ENCODE measurements at regions not wholly inside any gene's neighbourhood (a gene's known extent, or its start where the extent isn't known, plus 50 kb on each side); places are given as distances from the start of the nearest gene placed in this dataset.
A peak's percentile ranks its signal among the peaks of the same experiment; 100 is the strongest.
"Not testable (repeated sequence)": the region's sequence is repeated elsewhere in the genome, so short reads cannot be mapped to it uniquely, and the experiment has no call there.

DNA sequence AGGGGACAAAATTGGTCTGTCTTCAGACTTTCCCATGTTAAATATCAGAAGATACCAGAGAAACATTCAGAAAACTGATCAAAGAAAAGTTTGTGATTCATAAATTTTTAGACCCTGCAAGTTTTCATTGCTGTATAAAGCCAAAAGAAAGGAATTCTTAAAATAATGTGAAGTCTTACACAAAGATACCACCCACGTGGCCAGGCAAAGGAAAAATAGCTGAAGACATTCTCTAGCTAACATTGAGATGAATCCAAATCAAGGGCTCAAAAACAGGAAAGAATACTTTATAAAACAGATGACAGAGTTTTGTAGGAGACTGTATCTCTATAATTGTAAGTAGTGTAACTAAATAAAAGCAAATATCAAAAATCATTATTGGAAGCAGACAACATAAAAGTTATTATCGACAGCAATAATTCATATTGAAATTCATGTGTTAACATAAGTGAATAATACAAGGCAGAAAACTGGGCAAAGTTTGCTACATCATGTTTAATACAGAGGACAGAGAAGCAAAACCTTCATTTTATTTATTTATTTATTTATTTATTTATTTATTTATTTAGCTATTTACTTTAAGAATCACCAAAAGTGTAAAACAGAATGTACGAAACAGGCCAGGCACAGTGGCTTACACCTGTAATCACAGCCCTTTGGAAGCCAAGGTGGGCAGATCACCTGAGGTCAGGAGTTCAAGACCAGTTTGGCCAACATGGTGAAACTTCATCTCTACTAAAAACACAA, 204.6 kb upstream of the SLIT2 start:
- no peak for DNase-seq (ENCODE audit: low read depth)

DNA sequence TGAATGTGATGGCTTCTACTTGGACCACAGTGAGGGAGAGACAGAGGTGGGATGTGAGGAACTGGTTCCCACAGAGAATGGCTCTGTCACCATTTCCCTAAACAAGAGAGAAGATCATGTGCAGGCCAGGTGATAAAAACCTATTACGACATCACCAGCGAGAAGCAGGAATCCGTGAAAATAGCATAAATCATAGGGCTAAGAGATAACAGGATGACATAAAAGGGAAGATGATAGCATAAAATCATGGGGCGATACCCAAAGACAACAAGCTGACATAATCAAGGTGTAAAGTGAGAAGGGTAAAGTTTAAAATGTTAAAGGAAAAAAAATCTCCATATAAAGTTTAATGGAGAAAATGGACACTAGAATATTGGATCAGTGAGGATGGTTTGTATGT, 205.5 kb upstream of the SLIT2 start:
- DNase-seq (ENCODE audit: low read depth) = no peak

DNA sequence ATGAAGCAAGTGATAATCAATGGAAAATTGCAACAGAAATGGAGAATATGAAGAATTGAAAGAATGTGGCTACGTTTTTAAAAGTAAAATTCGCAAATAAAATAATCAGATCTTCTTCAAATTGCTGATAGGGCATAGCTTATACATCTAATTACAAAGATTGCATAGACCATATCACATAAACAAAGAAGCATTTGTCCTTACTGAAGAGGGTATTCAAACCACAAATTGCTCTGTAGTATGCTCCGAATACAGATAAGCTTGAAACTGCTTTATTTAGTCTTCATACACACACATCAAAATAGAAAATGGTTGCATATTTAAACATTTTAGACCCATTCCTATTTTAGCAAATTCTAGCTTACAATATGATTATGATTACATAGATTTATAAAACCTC, 206.7 kb upstream of the SLIT2 start:
- no peak for DNase-seq (ENCODE audit: low read depth)

DNA sequence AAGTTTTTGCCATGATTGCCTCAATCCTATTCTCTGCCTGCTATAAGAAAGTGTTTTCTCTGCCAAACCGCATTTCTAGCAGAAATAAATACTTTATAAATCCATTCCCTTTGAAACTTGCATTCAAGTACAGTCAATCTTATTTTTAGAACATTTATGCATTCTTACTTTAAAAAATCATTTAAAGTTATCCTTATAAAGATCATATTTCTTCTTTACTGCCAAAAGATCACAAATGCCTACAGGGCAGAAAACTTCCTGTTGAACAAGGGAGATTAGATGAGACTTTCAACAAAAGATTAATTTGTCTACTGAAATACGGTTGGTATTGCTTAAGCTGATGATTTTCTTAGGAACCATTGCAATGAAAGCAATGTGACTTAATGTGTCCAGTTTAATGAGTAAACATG, 207.2 kb upstream of the SLIT2 start:
- DNase-seq (ENCODE audit: low read depth) = peak; percentile 5

DNA sequence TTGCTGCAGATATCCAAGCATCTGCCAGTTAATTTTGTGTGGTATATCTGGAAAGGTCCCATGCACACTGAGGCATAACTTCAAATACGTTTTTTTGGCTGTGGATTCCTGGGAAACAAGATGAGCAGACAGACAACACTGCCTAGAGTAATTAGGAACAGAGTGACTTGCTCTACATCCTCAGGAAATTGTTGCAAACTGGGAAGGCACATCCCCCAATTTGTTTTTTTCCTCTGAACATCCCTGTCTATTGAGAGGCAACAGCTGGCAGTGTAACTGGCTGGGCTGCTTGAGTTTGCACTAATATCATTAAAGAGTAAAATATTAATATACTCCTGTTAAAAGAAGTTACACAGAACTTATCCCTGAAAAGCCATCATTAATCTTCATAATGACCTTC, 207.7 kb upstream of the SLIT2 start:
- no peak for DNase-seq (ENCODE audit: low read depth)

DNA sequence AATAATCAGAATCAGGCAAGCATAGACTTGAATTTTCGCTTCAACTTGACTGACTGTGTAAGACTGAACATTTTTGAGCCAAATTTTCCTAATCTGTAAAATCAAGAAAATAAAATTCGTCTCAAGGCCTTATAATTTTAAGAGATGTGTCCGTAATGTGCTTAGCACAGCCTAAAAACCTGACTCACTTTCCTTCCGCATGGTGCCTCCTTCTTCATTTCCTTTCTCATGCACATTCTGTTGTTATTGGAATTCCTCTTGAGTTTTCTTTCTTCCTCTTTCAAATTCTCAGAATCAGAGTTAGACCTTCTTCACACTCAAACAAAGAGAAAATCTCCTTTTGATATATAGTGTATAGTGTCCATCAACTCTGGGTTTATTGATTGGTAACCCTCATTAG, 208.9 kb upstream of the SLIT2 start:
- no peak for DNase-seq (ENCODE audit: low read depth)

- DNase-seq (ENCODE audit: low read depth) = no peak
Observed at GRCh38 chr4:20041839-20042407, 209.8 kb upstream of the SLIT2 start.

GRCh38 chr4:20037745-20038144, 214.0 kb upstream of the SLIT2 start:
- no peak for DNase-seq (ENCODE audit: low read depth)

DNA sequence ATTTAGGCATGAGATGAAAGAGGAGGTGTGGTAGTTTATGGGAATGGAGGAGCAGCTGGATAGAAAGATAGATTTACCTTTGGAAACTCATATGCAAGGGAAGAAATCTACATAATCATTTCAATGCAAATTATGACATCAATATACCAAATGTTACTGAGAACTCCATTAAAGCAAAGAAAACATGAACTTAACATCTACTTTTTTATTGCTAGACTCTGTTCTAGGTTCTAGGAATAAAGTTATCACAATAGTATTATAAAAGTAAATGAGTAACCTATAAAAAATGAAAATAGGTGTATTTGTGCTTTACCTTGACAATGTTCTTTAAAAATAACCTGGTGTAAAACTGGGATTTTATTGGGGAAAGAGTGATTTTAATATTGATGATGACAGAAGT, 221.6 kb upstream of the SLIT2 start:
- DNase-seq (ENCODE audit: low read depth) = no peak

DNA sequence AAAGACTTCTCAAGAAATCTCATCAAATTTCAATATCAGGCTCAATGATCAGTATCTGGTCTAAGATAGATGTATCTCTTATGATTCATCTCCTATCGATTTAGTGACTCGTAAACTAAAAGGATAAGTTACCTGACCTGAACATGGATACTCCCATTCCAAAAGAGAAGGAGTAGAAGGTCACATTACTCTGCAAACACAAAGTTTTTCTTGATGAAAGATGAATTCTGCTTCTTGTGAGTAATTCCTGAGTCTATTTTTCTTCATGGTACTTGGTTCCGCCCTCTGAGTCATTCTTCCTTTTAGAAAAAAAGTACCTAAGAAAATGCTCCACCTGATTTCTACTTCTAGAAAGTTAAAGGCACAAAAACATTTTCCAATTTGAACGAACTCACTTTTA, 223.1 kb upstream of the SLIT2 start:
- peak; percentile 73 for DNase-seq (ENCODE audit: low read depth)

- DNase-seq (ENCODE audit: low read depth) = no peak
Observed at GRCh38 chr4:20026456-20026855, 225.2 kb upstream of the SLIT2 start.

- DNase-seq (ENCODE audit: low read depth) = no peak
Observed at GRCh38 chr4:20022471-20022870, 229.2 kb upstream of the SLIT2 start.

GRCh38 chr4:20020056-20020455, 231.6 kb upstream of the SLIT2 start:
- peak; percentile 75 for DNase-seq (ENCODE audit: low read depth)

DNA sequence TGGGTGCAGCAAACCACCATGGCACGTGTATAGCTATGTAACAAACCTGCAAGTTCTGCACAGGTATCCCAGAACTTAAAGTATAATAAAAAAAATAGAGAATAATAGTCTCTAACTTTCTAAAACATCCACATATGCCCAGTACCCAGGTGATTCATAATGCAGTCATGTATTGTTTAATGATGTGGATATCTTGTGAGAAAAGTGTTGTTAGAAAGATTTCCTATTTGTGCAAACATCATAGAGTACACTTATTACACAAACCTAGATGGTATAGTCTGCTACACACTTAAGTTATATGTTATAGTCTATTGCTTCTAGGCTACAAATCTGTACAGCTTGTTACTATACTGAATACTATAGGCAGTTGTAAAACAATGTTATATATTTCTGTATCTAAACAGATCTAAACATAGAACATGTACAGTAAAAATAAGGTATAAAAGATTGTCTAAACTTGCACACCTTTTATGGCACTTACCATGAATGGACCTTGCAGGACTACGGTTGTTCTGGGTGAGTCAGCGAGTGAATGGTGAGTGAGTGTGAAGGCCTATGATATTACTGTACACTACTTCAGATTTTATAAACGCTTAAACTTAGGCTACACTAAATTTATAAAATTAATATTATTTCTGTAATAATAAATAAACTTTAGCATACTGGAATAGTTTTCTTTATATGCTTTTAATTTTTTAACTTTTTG, 232.2 kb upstream of the SLIT2 start:
- DNase-seq (ENCODE audit: low read depth) = peak; percentile 75

DNA sequence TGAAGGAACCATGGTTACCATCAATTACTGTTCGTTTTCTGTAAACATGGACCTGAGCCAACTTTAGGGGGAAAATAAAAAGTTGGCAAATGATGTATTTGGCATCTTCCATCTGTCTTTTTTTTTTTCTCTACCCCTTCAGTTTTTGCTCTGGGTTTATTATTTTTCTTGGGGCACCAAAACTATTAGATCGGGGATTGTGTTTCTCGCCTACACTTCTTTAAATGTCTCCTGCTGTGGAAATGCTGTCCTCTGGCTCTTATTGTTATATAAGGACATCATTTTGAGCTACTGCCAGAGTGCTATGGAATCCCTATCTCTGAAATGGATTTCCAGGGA, 234.0 kb upstream of the SLIT2 start:
- no peak for DNase-seq (ENCODE audit: low read depth)

- no peak for DNase-seq (ENCODE audit: low read depth)
Observed at GRCh38 chr4:20017070-20017776, 234.5 kb upstream of the SLIT2 start.

- DNase-seq (ENCODE audit: low read depth) = no peak
Observed at GRCh38 chr4:20015636-20016224, 236.0 kb upstream of the SLIT2 start.

DNA sequence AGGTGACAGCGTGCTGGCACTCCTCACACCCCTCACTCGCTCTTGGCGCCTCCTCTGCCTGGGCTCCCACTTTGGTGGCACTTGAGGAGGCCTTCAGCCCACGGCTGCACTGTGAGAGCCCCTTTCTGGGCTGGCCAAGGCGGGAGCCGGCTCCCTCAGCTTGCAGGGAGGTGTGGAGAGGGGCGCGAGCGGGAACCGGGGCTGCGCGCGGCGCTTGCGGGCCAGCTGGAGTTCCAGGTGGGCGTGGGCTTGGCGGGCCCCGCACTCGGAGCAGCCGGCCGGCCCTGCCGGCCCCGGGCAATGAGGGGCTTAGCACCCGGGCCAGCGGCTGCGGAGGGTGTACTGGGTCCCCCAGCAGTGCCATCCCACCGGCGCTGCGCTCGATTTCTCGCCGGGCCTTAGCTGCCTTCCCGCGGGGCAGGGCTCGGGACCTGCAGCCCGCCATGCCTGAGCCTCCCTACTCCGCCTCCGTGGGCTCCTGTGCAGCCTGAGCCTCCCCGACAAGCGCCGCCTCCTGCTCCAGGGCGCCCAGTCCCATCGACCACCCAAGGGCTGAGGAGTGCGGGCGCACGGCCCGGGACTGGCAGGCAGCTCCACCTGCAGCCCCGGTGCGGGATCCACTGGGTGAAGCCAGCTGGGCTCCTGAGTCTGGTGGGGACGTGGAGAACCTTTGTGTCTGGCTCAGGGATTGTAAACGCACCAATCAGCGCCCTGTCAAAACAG, 247.7 kb upstream of the SLIT2 start:
- not testable (repeated sequence) for DNase-seq (ENCODE audit: low read depth)

- no peak for DNase-seq (ENCODE audit: low read depth)
Observed at GRCh38 chr4:19999775-20000414, 251.8 kb upstream of the SLIT2 start.

DNA sequence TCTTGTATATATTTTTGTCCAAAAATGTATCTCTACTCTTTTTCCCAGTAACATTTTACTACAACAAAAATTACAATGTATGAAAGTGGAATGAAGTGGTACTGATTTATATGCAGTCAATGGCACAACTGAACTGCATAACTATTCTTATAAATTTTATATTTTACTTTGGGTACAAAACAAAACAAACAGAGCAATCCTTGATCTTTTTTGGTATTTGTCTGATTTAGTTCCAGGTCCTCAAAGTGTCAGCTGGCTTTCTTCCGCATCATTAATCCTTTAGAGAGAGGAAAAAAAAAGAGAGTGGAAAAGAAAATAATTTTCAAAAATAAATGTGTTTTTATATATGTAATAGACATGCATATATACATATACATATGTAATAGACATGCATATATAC, 252.4 kb upstream of the SLIT2 start:
- no peak for DNase-seq (ENCODE audit: low read depth)

- DNase-seq (ENCODE audit: low read depth) = no peak
Observed at GRCh38 chr4:19993242-19993641, 258.5 kb upstream of the SLIT2 start.
